HFF-Myc (cell line): ENCODE measurements at regions not wholly inside any gene's neighbourhood (a gene's known extent, or its start where the extent isn't known, plus 50 kb on each side); places are given as distances from the start of the nearest gene placed in this dataset.

Source experiments
- DNase-seq: peaks from one replicate; pipeline ENCODE4 v3.0.0-alpha.2; 2011; ENCODE audit warnings: low read depth; ENCODE audit errors: extremely low read depth
- H3K4me3 ChIP-seq: replicated peaks from 2 replicates; pipeline ENCODE4 v1.5.1; 2011; ENCODE audit warnings: low read depth, mild to moderate bottlenecking, control low read depth, low read length
- TF ChIP-seq, protein P1 (sequence below): IDR thresholded peaks from 2 replicates; pipeline ENCODE4 v1.5.1; 2012; ENCODE audit warnings: mild to moderate bottlenecking, low read depth, low read length, control low read depth; ENCODE audit errors: missing control alignments

DNA sequence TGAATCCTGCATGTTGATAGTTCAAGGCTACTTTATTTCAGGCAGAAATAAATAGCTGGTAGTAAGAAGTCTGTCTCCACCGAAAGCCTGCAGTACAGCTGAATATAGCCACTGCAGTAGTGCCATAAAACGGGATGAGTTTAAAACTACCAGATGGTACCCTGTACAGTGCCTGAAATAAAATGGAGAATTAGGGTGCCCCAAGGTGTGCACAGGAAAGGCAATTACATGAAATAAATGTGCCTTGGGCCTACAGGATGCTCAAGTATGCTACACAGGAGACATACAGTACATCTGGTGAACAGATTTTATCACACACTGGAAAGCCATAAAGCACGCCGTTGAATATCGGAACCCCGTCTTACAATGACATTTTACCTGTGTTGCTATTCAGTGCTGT, 447.7 kb upstream of the HNRNPA3 start:
- H3K4me3 ChIP-seq = no peak overlapping the region
- DNase-seq = no peak
- TF ChIP-seq, protein P1, sequence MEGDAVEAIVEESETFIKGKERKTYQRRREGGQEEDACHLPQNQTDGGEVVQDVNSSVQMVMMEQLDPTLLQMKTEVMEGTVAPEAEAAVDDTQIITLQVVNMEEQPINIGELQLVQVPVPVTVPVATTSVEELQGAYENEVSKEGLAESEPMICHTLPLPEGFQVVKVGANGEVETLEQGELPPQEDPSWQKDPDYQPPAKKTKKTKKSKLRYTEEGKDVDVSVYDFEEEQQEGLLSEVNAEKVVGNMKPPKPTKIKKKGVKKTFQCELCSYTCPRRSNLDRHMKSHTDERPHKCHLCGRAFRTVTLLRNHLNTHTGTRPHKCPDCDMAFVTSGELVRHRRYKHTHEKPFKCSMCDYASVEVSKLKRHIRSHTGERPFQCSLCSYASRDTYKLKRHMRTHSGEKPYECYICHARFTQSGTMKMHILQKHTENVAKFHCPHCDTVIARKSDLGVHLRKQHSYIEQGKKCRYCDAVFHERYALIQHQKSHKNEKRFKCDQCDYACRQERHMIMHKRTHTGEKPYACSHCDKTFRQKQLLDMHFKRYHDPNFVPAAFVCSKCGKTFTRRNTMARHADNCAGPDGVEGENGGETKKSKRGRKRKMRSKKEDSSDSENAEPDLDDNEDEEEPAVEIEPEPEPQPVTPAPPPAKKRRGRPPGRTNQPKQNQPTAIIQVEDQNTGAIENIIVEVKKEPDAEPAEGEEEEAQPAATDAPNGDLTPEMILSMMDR = no peak

DNA sequence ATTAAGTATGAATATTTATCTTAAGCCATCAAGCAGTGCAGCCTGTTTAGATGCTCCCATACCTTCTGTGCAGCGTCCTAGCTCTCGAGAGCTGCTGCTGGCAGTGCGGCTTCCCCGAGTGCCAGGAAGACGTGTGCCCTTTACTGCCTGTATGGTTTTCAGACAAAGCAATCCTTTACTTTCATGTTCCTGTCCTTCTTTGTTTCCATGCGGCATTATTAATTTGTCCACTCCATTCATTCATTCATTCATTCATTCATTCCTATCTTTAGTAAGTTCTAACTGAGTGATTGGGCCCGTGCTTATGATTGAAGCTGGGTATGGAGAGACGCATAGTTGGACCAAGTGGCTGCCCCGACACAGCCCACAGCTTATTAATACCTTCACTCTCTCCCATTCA, 446.6 kb upstream of the HNRNPA3 start:
- no peak overlapping the region for H3K4me3 ChIP-seq
- DNase-seq = no peak
- TF ChIP-seq, protein P1 = no peak

DNA sequence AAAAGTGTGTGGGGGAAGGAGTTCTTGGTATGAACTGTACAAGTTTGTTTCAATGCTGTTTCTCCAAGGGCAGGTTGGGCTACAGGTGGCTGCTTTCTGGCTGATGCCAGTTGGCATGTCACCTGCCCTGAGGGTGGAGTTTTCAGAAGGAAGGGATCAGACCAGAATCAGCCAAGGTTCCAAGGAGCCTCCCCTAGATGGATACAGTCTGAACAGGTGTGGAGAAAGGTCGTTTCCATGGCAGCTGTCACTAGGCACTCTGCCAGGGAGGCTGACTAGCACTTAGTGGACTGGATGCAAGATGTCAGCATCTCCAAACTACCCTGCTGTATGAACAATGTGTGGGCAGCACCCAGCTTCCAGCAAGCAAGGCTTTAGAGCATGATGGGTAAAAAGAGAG, 444.4 kb upstream of the HNRNPA3 start:
- no peak overlapping the region for H3K4me3 ChIP-seq
- DNase-seq = no peak
- TF ChIP-seq, protein P1 = no peak

DNA sequence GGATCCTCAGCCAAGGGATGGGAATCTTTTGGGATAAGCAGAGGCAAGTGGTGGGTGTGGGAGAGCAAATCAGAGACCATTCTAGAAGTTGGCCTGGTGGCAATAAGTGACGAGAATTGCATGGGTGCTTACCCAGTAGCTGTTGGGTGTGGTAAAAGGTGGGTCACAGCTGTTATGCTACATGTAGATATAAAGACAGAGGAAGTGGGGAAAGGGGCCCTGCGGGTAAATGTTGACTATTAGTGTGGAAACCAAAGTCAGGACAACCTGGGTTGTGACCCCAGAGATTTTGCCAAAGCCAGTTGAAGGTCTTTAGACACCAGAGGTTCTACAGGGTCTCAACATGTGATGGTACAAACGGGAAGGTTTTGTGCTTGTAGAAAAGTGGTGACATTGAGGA, 443.6 kb upstream of the HNRNPA3 start:
- TF ChIP-seq, protein P1 = no peak
- DNase-seq = no peak

DNA sequence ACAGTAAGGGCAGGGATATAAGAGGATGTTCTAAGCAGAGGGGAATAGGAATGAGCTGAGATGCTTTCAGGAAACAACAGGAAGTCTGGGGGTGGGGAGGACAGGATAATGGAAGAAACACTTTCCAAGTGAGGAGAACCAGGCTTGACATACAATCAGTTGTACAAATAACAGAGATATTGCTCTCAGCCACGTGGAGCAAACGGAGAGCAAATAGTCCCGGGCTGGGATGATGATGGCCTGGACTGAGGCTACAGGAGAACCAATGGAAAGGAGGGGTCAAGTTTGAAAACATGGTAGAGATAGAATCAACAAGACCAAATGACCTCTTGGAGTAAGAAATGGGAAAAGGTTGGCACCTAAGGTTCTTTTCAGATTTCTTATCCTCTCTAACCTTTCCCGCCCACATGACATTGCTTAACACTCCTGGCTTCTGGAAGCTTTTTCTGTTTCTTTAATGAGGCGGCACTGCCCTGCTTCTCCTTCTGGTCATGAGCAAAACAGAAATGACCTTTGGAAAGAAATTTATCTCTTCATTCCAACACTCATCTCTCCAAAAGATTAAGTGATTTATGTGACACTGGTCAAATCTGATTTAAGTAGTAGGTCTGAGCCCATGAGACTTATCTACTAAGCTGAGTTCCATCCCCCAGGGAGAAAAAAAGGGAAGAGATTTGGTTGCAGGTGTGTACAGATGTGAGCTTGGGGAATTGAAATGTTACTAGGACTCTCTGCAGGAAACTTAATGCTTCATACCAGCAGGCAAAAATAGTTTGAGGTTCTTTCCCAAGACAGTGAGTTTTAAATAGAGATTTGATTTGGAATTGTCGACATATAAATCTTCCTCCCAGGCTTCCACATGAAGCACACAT, 442.9 kb upstream of the HNRNPA3 start:
- DNase-seq = no peak
- no peak overlapping the region for H3K4me3 ChIP-seq
- TF ChIP-seq, protein P1 = no peak

More for the DNA sequence above, 443.6 kb upstream of the HNRNPA3 start:
- H3K4me3 ChIP-seq = no peak overlapping the region

DNA sequence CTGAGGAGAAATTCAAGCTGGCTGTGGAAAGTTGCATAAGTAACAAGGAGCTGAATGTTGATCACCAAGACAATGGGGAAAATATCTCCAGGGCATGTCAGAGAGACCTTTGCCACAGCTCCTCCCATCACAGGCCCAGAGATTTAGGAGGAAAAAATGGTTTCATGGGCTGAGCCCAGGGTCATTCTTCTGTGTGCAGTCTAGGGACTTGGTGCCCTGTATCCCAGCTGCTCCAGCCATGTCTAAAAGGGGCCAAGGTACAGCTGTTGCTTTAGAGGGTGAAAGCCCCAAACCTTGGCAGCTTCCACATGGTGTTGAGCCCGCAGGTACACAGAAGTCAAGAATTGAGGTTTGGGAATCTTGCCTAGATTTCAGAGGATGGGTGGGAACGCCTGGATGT, 439.8 kb upstream of the HNRNPA3 start:
- H3K4me3 ChIP-seq = no peak overlapping the region
- DNase-seq = no peak
- TF ChIP-seq, protein P1 = no peak
